HCT116 (cell line): ENCODE measurements at regions not wholly inside any gene's neighbourhood (a gene's known extent, or its start where the extent isn't known, plus 50 kb on each side); places are given as distances from the start of the nearest gene placed in this dataset.

Experiments used
- ATAC-seq: fragments of 200-7000 bp; cut with Tn5 transposase; 2 replicates; pipeline ENCODE4 v1.9.1; 2020; ENCODE audit warnings: mild to moderate bottlenecking, moderate library complexity
- BruUV-seq: library from RNA; stranded (reverse); fragments of 400-500 nt; replicated peaks from 2 replicates; lab custom pipeline; 2021; lab: Mats Ljungman, UMichigan
- CTCF ChIA-PET: fragments of 300-600 bp; sonication (Branson Sonifier 250); formaldehyde crosslinking; loops from one replicate; lab custom pipeline; 2021; ENCODE audit warnings: antibody characterized with exemption; lab: Charles Lee
- POLR2A ChIA-PET: fragments of 300-600, 350-600 bp; sonication (Branson Sonifier 250); formaldehyde crosslinking; loops from one replicate; lab custom pipeline; 2021; ENCODE audit warnings: antibody characterized with exemption; lab: Charles Lee
- RAD21 ChIA-PET, 2 experiments: fragments of 300-600 bp; sonication (Branson Sonifier 250); formaldehyde crosslinking; loops; one replicate each; lab custom pipeline; 2023; ENCODE audit warnings: low total read pairs in 2 of 2; ENCODE audit not compliant: uncharacterized antibody in 2 of 2, unreplicated experiment in 2 of 2, low non-redundant PET in 1 of 2; lab: Charles Lee
- DNase-seq: peaks from one replicate; pipeline ENCODE4 v3.0.0-alpha.2; 2010; ENCODE audit warnings: low read depth, low spot score
- H2AFZ ChIP-seq: fragments of 200-600 bp; shearing (Covaris generic), sonication (generic); 2 replicates; pipeline ENCODE4 v1.6.1; 2017; ENCODE audit warnings: low read depth, mixed run types, mixed read lengths, antibody characterized with exemption, low read length; ENCODE audit not compliant: poor library complexity, severe bottlenecking
- H3K27ac ChIP-seq: 2 replicates; pipeline ENCODE4 v1.5.1; 2012; ENCODE audit warnings: low read depth, low read length
- H3K27me3 ChIP-seq: fragments of 200-600 bp; sonication (generic); 2 replicates; pipeline ENCODE4 v1.6.1; 2016; ENCODE audit warnings: mixed run types, low read length, mixed read lengths; ENCODE audit not compliant: insufficient read depth
- H3K36me3 ChIP-seq, 2 experiments: fragments of 200-500 bp in 1 of 2; fragments of 200-600 bp in 1 of 2; sonication (Bioruptor generic) in 1 of 2; sonication (generic) in 1 of 2; 2 replicates each; pipeline versions ENCODE4 v1.5.1 to v1.6.1; 2014 to 2016; ENCODE audit warnings: low read length in 2 of 2, inconsistent platforms in 1 of 2, mixed read lengths in 1 of 2, mixed run types in 1 of 2; ENCODE audit not compliant: insufficient read depth in 2 of 2, control insufficient read depth in 1 of 2
- H3K4me1 ChIP-seq, 2 experiments: fragments of 200-600 bp in 1 of 2; sonication (generic) in 1 of 2; 2 replicates each; pipeline versions ENCODE4 v1.5.1 to v1.6.1; 2012 to 2017; ENCODE audit warnings: low read length in 2 of 2, inconsistent platforms in 1 of 2, mild to moderate bottlenecking in 1 of 2, mixed read lengths in 1 of 2, mixed run types in 1 of 2, moderate library complexity in 1 of 2; ENCODE audit not compliant: insufficient read depth in 2 of 2, control insufficient read depth in 1 of 2
- H3K4me2 ChIP-seq: fragments of 200-600 bp; sonication (generic); 2 replicates; pipeline ENCODE4 v1.6.1; 2017; ENCODE audit warnings: mixed run types, low read length, mixed read lengths
- H3K4me3 ChIP-seq, 2 experiments: fragments of 200-600 bp in 1 of 2; sonication (generic) in 1 of 2; replicated peaks in 1 of 2; 2 replicates each; pipeline ENCODE4 v1.5.1; 2011 to 2016; ENCODE audit warnings: low read length in 2 of 2, control low read depth in 1 of 2, low read depth in 1 of 2, mild to moderate bottlenecking in 1 of 2, mixed read lengths in 1 of 2, mixed run types in 1 of 2
- H3K79me2 ChIP-seq: fragments of 200-600 bp; sonication (generic); 2 replicates; pipeline ENCODE4 v1.6.1; 2017; ENCODE audit warnings: mild to moderate bottlenecking, mixed run types, low read length, moderate library complexity, mixed read lengths; ENCODE audit not compliant: insufficient read depth
- H3K9ac ChIP-seq: fragments of 200-600 bp; sonication (generic); 2 replicates; pipeline ENCODE4 v1.6.1; 2016; ENCODE audit warnings: low read length, mixed read lengths
- H3K9me2 ChIP-seq: fragments of 200-600 bp; sonication (generic), shearing (Covaris generic); 2 replicates; pipeline ENCODE4 v1.6.1; 2017; ENCODE audit warnings: mixed run types, mild to moderate bottlenecking, moderate library complexity; ENCODE audit not compliant: insufficient read depth
- H3K9me3 ChIP-seq, 2 experiments: fragments of 200-500 bp in 1 of 2; fragments of 200-600 bp in 1 of 2; sonication (Bioruptor generic) in 1 of 2; sonication (generic) in 1 of 2; 2 replicates each; pipeline ENCODE4 v1.6.1; 2014 to 2017; ENCODE audit warnings: low read length in 2 of 2, mixed read lengths in 2 of 2, inconsistent platforms in 1 of 2, low read depth in 1 of 2, mild to moderate bottlenecking in 1 of 2, mixed run types in 1 of 2, moderate library complexity in 1 of 2; ENCODE audit not compliant: control insufficient read depth in 1 of 2, insufficient read depth in 1 of 2
- H4K20me1 ChIP-seq: fragments of 200-600 bp; sonication (generic), shearing (Covaris generic); 2 replicates; pipeline ENCODE4 v1.6.1; 2017; ENCODE audit warnings: mixed run types, mild to moderate bottlenecking, moderate library complexity; ENCODE audit not compliant: insufficient read depth
- ATF3 ChIP-seq: IDR thresholded peaks from 2 replicates; pipeline ENCODE4 v1.6.1; 2012
- CEBPB ChIP-seq: IDR thresholded peaks from 2 replicates; pipeline ENCODE4 v1.6.1; 2012; ENCODE audit warnings: low read depth
- JUND ChIP-seq: IDR thresholded peaks from 2 replicates; pipeline ENCODE4 v1.6.1; 2012
- MAX ChIP-seq: IDR thresholded peaks from 2 replicates; pipeline ENCODE4 v1.6.1; 2012
- POLR2AphosphoS5 ChIP-seq: IDR thresholded peaks from 2 replicates; pipeline ENCODE4 v1.6.1; 2011; ENCODE audit warnings: mild to moderate bottlenecking, low read depth, low read length, moderate library complexity
- REST ChIP-seq: IDR thresholded peaks from 2 replicates; pipeline ENCODE4 v1.6.1; 2012; ENCODE audit warnings: low read depth
- SIN3A ChIP-seq: IDR thresholded peaks from 2 replicates; pipeline ENCODE4 v1.6.1; 2012; ENCODE audit warnings: low read depth
- SRF ChIP-seq: IDR thresholded peaks from 2 replicates; pipeline ENCODE4 v1.6.1; 2012; ENCODE audit warnings: low read depth
- TCF7L2 ChIP-seq: IDR thresholded peaks from 2 replicates; pipeline ENCODE4 v1.7.0; 2011; ENCODE audit warnings: borderline replicate concordance, inconsistent platforms; ENCODE audit not compliant: insufficient read depth, insufficient read length; ENCODE audit errors: extremely low read depth
- YY1 ChIP-seq: IDR thresholded peaks from 2 replicates; pipeline ENCODE4 v1.6.1; 2011; ENCODE audit warnings: low read length, low read depth, moderate library complexity, mild to moderate bottlenecking; ENCODE audit not compliant: insufficient replicate concordance; ENCODE audit errors: extremely low read depth
- ZFX ChIP-seq: fragments of 450-650 bp; IDR thresholded peaks from 2 replicates; pipeline ENCODE4 v1.6.1; 2017
- intact Hi-C: fragments of 100-400 bp; cut with micrococcal nuclease; formaldehyde crosslinking; loops from 2 replicates; pipeline ENCODE4 v1.10.0; 2022
- TF ChIP-seq, protein P1 (sequence below): IDR thresholded peaks from 2 replicates; pipeline ENCODE4 v1.6.1; 2011; ENCODE audit warnings: mild to moderate bottlenecking, low read length, moderate library complexity; ENCODE audit not compliant: insufficient replicate concordance; ENCODE audit errors: extremely low read depth

GRCh38 chr2:238773472-238773871, 74.4 kb upstream of the TWIST2 start:
- H3K4me1 ChIP-seq: no peaks in the 10 kb centered on the region
- no peaks in the 10 kb centered on the region for H4K20me1 ChIP-seq
- H3K27ac ChIP-seq: no peak overlapping the region
- ChIA-PET CTCF (no interaction called here), POLR2A (no interaction called here), RAD21 (no interaction called here)
- no TSS peak for BruUV-seq
- H3K79me2 ChIP-seq: no peaks in the 10 kb centered on the region
- peaks cover 15% of the 10 kb centered on the region; the same call in 1 of the 2 replicates for H3K27me3 ChIP-seq
- no peaks in the 10 kb centered on the region for H3K9me2 ChIP-seq
- H3K9me3 ChIP-seq: peaks cover 0 to 7% of the 10 kb centered on the region in 2 experiments; a peak in 2 of 4 replicates
- H3K4me2 ChIP-seq: no peak overlapping the region
- H2AFZ ChIP-seq: no peak overlapping the region
- intact Hi-C loops: no loop called here
- no peak for ATAC-seq
- no peak overlapping the region for H3K9ac ChIP-seq
- TF ChIP-seq POLR2AphosphoS5 (no peak), MAX (no peak), SRF (no peak), CEBPB (no peak), ZFX (no peak), REST (no peak), ATF3 (no peak), SIN3A (no peak), YY1 (no peak), TCF7L2 (no peak), JUND (no peak)
- TF ChIP-seq, protein P1, sequence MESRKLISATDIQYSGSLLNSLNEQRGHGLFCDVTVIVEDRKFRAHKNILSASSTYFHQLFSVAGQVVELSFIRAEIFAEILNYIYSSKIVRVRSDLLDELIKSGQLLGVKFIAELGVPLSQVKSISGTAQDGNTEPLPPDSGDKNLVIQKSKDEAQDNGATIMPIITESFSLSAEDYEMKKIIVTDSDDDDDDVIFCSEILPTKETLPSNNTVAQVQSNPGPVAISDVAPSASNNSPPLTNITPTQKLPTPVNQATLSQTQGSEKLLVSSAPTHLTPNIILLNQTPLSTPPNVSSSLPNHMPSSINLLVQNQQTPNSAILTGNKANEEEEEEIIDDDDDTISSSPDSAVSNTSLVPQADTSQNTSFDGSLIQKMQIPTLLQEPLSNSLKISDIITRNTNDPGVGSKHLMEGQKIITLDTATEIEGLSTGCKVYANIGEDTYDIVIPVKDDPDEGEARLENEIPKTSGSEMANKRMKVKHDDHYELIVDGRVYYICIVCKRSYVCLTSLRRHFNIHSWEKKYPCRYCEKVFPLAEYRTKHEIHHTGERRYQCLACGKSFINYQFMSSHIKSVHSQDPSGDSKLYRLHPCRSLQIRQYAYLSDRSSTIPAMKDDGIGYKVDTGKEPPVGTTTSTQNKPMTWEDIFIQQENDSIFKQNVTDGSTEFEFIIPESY: no peak
- H3K36me3 ChIP-seq: no peaks in the 10 kb centered on the region
- no peak overlapping the region for H3K4me3 ChIP-seq
- DNase-seq: no peak
